ENCODE measurements at regions not wholly inside any gene's neighbourhood (a gene's known extent, or its start where the extent isn't known, plus 50 kb on each side); places are given as distances from the start of the nearest gene placed in this dataset.
"Not testable (repeated sequence)": the region's sequence is repeated elsewhere in the genome, so short reads cannot be mapped to it uniquely, and the experiment has no call there.

GRCh38 chr10:61039868-61040267, 95.9 kb upstream of the RHOBTB1 start:
- Mint-ChIP-seq H3K27me3 (no peaks in the 10 kb centered on the region), H3K9me3 (peaks cover 0 to 7% (median 0%) of the 10 kb centered on the region in 8 donors), H3K4me1 (no peaks in the 10 kb centered on the region), H3K27ac (no peak overlapping the region), H3K4me3 (no peak overlapping the region), H3K36me3 (no peaks in the 10 kb centered on the region)
- no peak for DNase-seq
- intact Hi-C loops (cut with micrococcal nuclease), result no loop called here
- Histone ChIP-seq H3K27me3 (ENCODE audit: insufficient read depth, low read length) (no peaks in the 10 kb centered on the region), H3K27ac (ENCODE audit: low read depth, low read length) (no peak overlapping the region), H3K9me3 (ENCODE audit: control insufficient read depth in 1 of 2, low read length in 2 of 2) (no peaks in the 10 kb centered on the region), H3K4me1 (ENCODE audit: insufficient read depth, low read length) (no peaks in the 10 kb centered on the region), H3K4me3 (ENCODE audit: low read length in 2 of 2) (no peak overlapping the region), H3K36me3 (ENCODE audit: insufficient read depth, low read length) (no peaks in the 10 kb centered on the region)
- ChIA-PET POLR2A (ENCODE audit: partially characterized antibody) (no interaction called here), CTCF (ENCODE audit: partially characterized antibody) (no interaction called here)

- POLR2A ChIA-PET (ENCODE audit: partially characterized antibody); H3K9me3 Mint-ChIP-seq; H3K4me1 ChIP-seq (ENCODE audit: insufficient read depth, low read length); H3K27me3 Mint-ChIP-seq; H3K36me3 ChIP-seq (ENCODE audit: insufficient read depth, low read length); DNase-seq; CTCF ChIA-PET (ENCODE audit: partially characterized antibody); H3K27ac ChIP-seq (ENCODE audit: low read depth, low read length); H3K27me3 ChIP-seq (ENCODE audit: insufficient read depth, low read length); H3K4me3 Mint-ChIP-seq; H3K9me3 ChIP-seq (ENCODE audit: control insufficient read depth in 1 of 2, low read length in 2 of 2); H3K36me3 Mint-ChIP-seq; H3K4me1 Mint-ChIP-seq; H3K27ac Mint-ChIP-seq; H3K4me3 ChIP-seq (ENCODE audit: low read length in 2 of 2); intact Hi-C loops (cut with micrococcal nuclease): not testable (repeated sequence)
These were observed 93.4 kb upstream of the RHOBTB1 start for GRCh38 chr10:61037261-61037830.

- H3K4me1 Mint-ChIP-seq; H3K9me3 Mint-ChIP-seq; H3K27ac ChIP-seq (ENCODE audit: low read depth, low read length); H3K4me1 ChIP-seq (ENCODE audit: insufficient read depth, low read length); H3K36me3 Mint-ChIP-seq; POLR2A ChIA-PET (ENCODE audit: partially characterized antibody); CTCF ChIA-PET (ENCODE audit: partially characterized antibody); H3K36me3 ChIP-seq (ENCODE audit: insufficient read depth, low read length); H3K4me3 Mint-ChIP-seq; intact Hi-C loops (cut with micrococcal nuclease); H3K27me3 ChIP-seq (ENCODE audit: insufficient read depth, low read length); H3K27ac Mint-ChIP-seq; H3K9me3 ChIP-seq (ENCODE audit: control insufficient read depth in 1 of 2, low read length in 2 of 2); DNase-seq; H3K4me3 ChIP-seq (ENCODE audit: low read length in 2 of 2); H3K27me3 Mint-ChIP-seq: not testable (repeated sequence)
These were observed 92.2 kb upstream of the RHOBTB1 start for GRCh38 chr10:61036148-61036547.

GRCh38 chr10:61031341-61031740, 87.4 kb upstream of the RHOBTB1 start:
- Mint-ChIP-seq H3K4me1 (no peaks in the 10 kb centered on the region), H3K27ac (no peak overlapping the region), H3K27me3 (peaks cover 2 to 9% of the 10 kb centered on the region in 2 donors), H3K4me3 (no peak overlapping the region), H3K36me3 (no peaks in the 10 kb centered on the region), H3K9me3 (peaks cover 0 to 2% (median 0%) of the 10 kb centered on the region in 8 donors)
- Histone ChIP-seq H3K4me1 (ENCODE audit: insufficient read depth, low read length) (no peaks in the 10 kb centered on the region), H3K9me3 (ENCODE audit: control insufficient read depth in 1 of 2, low read length in 2 of 2) (no peaks in the 10 kb centered on the region), H3K4me3 (ENCODE audit: low read length in 2 of 2) (no peak overlapping the region), H3K27me3 (ENCODE audit: insufficient read depth, low read length) (no peaks in the 10 kb centered on the region), H3K36me3 (ENCODE audit: insufficient read depth, low read length) (no peaks in the 10 kb centered on the region), H3K27ac (ENCODE audit: low read depth, low read length) (no peak overlapping the region)
- DNase-seq, result no peak
- POLR2A ChIA-PET (ENCODE audit: partially characterized antibody), result no interaction called here
- intact Hi-C loops (cut with micrococcal nuclease), result no loop called here
- CTCF ChIA-PET (ENCODE audit: partially characterized antibody), result no interaction called here

GRCh38 chr10:61029411-61029810, 85.4 kb upstream of the RHOBTB1 start:
- CTCF ChIA-PET (ENCODE audit: partially characterized antibody), result no interaction called here
- no peaks in the 10 kb centered on the region for H3K4me1 Mint-ChIP-seq
- peaks cover 0 to 2% (median 0%) of the 10 kb centered on the region in 8 donors for H3K9me3 Mint-ChIP-seq

GRCh38 chr10:61028861-61029361, 84.9 kb upstream of the RHOBTB1 start:
- Mint-ChIP-seq H3K36me3 (no peaks in the 10 kb centered on the region), H3K4me3 (no peak overlapping the region), H3K27me3 (peaks cover 2 to 7% of the 10 kb centered on the region in 2 donors), H3K4me1 (no peaks in the 10 kb centered on the region), H3K9me3 (peaks cover 0 to 2% (median 0%) of the 10 kb centered on the region in 8 donors), H3K27ac (no peak overlapping the region)
- Histone ChIP-seq H3K4me1 (ENCODE audit: insufficient read depth, low read length) (no peaks in the 10 kb centered on the region), H3K9me3 (ENCODE audit: control insufficient read depth in 1 of 2, low read length in 2 of 2) (no peaks in the 10 kb centered on the region), H3K36me3 (ENCODE audit: insufficient read depth, low read length) (no peaks in the 10 kb centered on the region), H3K4me3 (ENCODE audit: low read length in 2 of 2) (no peak overlapping the region), H3K27me3 (ENCODE audit: insufficient read depth, low read length) (no peaks in the 10 kb centered on the region), H3K27ac (ENCODE audit: low read depth, low read length) (no peak overlapping the region)
- ChIA-PET POLR2A (ENCODE audit: partially characterized antibody) (no interaction called here), CTCF (ENCODE audit: partially characterized antibody) (no interaction called here)
- intact Hi-C loops (cut with micrococcal nuclease), result no loop called here
- no peak for DNase-seq

More at GRCh38 chr10:61029411-61029810, 85.4 kb upstream of the RHOBTB1 start:
- H3K4me3 ChIP-seq (ENCODE audit: low read length in 2 of 2), result no peak overlapping the region
- H3K27ac ChIP-seq (ENCODE audit: low read depth, low read length), result no peak overlapping the region
- no peaks in the 10 kb centered on the region for H3K9me3 ChIP-seq (ENCODE audit: control insufficient read depth in 1 of 2, low read length in 2 of 2)
- POLR2A ChIA-PET (ENCODE audit: partially characterized antibody), result no interaction called here
- intact Hi-C loops (cut with micrococcal nuclease), result no loop called here
- H3K27me3 ChIP-seq (ENCODE audit: insufficient read depth, low read length), result no peaks in the 10 kb centered on the region
- no peak overlapping the region for H3K4me3 Mint-ChIP-seq
- H3K27ac Mint-ChIP-seq, result no peak overlapping the region
- no peaks in the 10 kb centered on the region for H3K36me3 Mint-ChIP-seq
- H3K4me1 ChIP-seq (ENCODE audit: insufficient read depth, low read length), result no peaks in the 10 kb centered on the region
- H3K27me3 Mint-ChIP-seq, result peaks cover 2 to 8% of the 10 kb centered on the region in 2 donors
- H3K36me3 ChIP-seq (ENCODE audit: insufficient read depth, low read length), result no peaks in the 10 kb centered on the region
- no peak for DNase-seq

GRCh38 chr10:61024856-61025201, 80.8 kb upstream of the RHOBTB1 start:
- no peak overlapping the region for H3K27ac Mint-ChIP-seq
- no peak for DNase-seq
- intact Hi-C loops (cut with micrococcal nuclease), result no loop called here
- Histone ChIP-seq H3K9me3 (ENCODE audit: control insufficient read depth in 1 of 2, low read length in 2 of 2) (no peaks in the 10 kb centered on the region), H3K4me3 (ENCODE audit: low read length in 2 of 2) (no peak overlapping the region), H3K4me1 (ENCODE audit: insufficient read depth, low read length) (no peaks in the 10 kb centered on the region), H3K27ac (ENCODE audit: low read depth, low read length) (no peak overlapping the region), H3K27me3 (ENCODE audit: insufficient read depth, low read length) (no peaks in the 10 kb centered on the region), H3K36me3 (ENCODE audit: insufficient read depth, low read length) (no peaks in the 10 kb centered on the region)
- H3K36me3 Mint-ChIP-seq, result no peaks in the 10 kb centered on the region
- ChIA-PET CTCF (ENCODE audit: partially characterized antibody) (interaction anchor here (1.4 kb wide), 1 partner anchor 23 kb away, joined by 3 read pairs; no protein-coding TSS in a partner anchor), POLR2A (ENCODE audit: partially characterized antibody) (no interaction called here)
- H3K27me3 Mint-ChIP-seq, result peaks cover 1 to 10% of the 10 kb centered on the region in 2 donors
- H3K9me3 Mint-ChIP-seq, result no peaks in the 10 kb centered on the region
- no peaks in the 10 kb centered on the region for H3K4me1 Mint-ChIP-seq
- H3K4me3 Mint-ChIP-seq, result no peak overlapping the region

All from CD4-positive, alpha-beta memory T cell (primary cell).